ES-I3 (cell line): ENCODE measurements at regions not wholly inside any gene's neighbourhood (a gene's known extent, or its start where the extent isn't known, plus 50 kb on each side); places are given as distances from the start of the nearest gene placed in this dataset.

Experiments
- H3K36me3 ChIP-seq: 2 replicates; pipeline ENCODE4 v1.6.1; 2013; ENCODE audit warnings: mild to moderate bottlenecking, low read length, control low read depth, moderate library complexity; ENCODE audit not compliant: insufficient read depth
- H3K4me1 ChIP-seq: 2 replicates; pipeline ENCODE4 v1.6.1; 2013; ENCODE audit warnings: mild to moderate bottlenecking, control low read depth, low read length; ENCODE audit not compliant: insufficient read depth
- H3K9ac ChIP-seq: 2 replicates; pipeline ENCODE4 v1.6.1; 2013; ENCODE audit warnings: low read depth, mild to moderate bottlenecking, low read length, moderate library complexity
- H3K9me3 ChIP-seq: 2 replicates; pipeline ENCODE4 v1.6.1; 2013; ENCODE audit warnings: mild to moderate bottlenecking, low read length, moderate library complexity; ENCODE audit not compliant: control insufficient read depth, insufficient read depth

DNA sequence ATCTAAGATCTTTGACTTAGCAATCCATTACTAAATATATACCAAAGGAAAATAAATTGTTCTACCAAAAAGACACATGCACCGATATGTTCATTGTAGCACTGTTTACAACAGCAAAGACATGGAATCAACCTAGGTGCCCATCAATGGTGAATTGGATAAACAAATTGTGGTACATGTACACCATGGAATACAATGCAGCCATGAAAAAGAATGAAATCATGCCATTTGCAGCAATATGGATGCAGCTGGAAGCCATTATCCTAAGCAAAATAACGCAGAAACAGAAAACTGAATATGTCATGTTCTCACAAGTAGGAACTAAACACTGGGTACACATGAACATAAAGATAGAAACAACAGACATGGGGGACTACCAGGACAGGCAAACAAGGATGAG, 589.5 kb downstream of the IRX1 start:
- Histone ChIP-seq H3K9ac (no peak overlapping the region), H3K9me3 (peaks cover 11% of the 10 kb centered on the region; the same call in 1 of the 2 replicates), H3K4me1 (no peaks in the 10 kb centered on the region), H3K36me3 (no peaks in the 10 kb centered on the region)

DNA sequence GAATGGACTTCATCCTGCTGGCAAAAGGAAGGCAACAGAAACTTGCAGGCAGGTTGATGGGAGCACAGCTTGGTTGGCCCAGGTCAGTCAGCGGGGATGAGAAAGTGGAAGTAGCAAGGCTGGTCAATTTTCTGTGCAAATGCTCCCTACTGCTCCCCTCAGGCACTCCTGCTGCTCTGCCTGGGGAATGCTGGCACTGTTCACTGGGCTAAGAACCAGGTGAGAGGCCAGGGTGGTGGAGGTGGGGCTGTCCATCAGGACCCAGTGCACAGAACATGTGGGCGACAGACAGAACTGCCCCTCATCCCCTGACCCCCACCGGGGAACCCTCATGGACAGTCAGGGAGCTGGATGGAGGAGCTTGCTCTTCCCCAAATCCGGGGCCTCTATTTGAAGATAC, 593.1 kb downstream of the IRX1 start:
- Histone ChIP-seq H3K9me3 (peaks cover 11% of the 10 kb centered on the region; the same call in 1 of the 2 replicates), H3K36me3 (no peaks in the 10 kb centered on the region), H3K9ac (no peak overlapping the region), H3K4me1 (no peaks in the 10 kb centered on the region)

DNA sequence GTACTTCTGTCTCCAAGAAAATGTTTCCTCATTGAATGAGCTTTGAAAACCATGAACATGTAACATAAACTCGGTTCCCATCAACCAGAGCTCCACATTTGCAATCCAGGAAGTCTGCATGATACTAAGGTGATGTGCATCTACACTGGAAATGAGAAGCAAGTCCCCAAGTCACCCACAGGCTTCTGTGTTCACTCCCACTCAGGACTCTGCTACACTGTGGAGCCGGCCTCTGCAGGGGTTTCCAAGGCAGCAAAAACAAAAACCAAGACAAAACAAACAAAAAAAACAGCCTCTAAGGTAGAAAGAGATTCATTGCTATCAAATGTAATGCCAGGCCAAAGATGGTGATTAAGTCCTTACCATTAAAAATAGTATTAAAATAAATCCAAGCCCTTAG, 593.7 kb downstream of the IRX1 start:
- no peaks in the 10 kb centered on the region for H3K36me3 ChIP-seq
- no peak overlapping the region for H3K9ac ChIP-seq
- H3K9me3 ChIP-seq = peaks cover 8% of the 10 kb centered on the region; the same call in 1 of the 2 replicates
- no peaks in the 10 kb centered on the region for H3K4me1 ChIP-seq

DNA sequence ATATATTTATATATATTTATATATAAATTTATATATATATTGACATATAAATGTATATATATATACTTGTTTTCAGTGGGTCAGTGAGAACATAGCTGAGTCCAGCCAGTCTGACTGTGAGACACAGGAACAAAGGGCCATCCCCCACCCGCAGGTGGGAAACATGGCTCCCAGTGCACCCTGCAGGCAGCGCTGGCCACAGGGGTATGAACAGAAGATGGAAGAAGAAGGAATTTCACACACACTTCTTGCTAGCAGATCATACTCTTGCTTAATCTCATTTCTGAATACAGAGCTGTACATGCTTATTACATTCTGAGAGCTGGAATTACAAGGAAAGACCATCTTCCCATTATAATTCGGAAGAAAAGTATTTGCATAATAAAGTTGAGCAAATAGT, 595.4 kb downstream of the IRX1 start:
- Histone ChIP-seq H3K4me1 (no peaks in the 10 kb centered on the region), H3K9ac (no peak overlapping the region), H3K36me3 (no peaks in the 10 kb centered on the region), H3K9me3 (no peaks in the 10 kb centered on the region)

DNA sequence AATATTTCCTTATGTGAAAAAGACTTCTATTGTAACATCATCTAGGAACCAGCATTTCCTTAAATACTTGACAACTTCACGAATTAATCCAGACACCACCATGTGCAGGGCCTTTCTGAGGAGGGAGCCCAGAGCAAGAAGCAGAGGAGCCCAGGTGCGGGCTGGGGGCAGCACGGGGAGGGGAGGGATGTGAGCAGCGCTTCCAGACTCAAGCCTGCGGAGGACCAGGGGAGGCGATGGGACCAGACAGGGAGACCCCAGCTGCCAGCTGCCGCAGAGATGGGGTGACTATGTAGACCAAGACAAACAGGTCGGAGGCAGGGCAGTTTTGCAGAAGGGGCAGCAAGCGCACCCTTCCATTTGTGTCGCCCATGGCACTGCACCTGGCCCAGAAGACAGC, 596.1 kb downstream of the IRX1 start:
- Histone ChIP-seq H3K4me1 (peaks cover 5% of the 10 kb centered on the region), H3K9me3 (no peaks in the 10 kb centered on the region), H3K36me3 (no peaks in the 10 kb centered on the region), H3K9ac (no peak overlapping the region)

DNA sequence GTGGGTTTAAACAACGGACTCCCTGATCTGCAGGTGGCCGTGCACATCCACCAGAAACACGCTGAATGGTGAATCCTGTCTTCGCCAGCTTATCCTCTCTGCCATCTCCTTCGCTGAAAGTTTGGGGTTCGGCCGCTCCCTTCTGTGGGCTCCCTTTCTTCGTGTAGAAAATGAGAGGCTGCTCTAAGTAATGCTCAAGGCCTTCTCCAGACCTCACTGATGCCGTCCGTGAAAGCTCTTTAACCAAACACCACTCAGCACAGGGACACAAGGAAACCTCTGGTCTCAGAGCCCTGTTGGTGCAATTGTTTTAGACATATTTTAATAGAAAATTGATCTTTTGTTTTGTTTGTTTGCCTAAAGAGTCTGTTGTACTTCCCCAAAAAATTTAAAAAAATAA, 596.5 kb downstream of the IRX1 start:
- H3K9ac ChIP-seq = no peak overlapping the region
- no peaks in the 10 kb centered on the region for H3K36me3 ChIP-seq
- peaks cover 7% of the 10 kb centered on the region for H3K4me1 ChIP-seq
- no peaks in the 10 kb centered on the region for H3K9me3 ChIP-seq

DNA sequence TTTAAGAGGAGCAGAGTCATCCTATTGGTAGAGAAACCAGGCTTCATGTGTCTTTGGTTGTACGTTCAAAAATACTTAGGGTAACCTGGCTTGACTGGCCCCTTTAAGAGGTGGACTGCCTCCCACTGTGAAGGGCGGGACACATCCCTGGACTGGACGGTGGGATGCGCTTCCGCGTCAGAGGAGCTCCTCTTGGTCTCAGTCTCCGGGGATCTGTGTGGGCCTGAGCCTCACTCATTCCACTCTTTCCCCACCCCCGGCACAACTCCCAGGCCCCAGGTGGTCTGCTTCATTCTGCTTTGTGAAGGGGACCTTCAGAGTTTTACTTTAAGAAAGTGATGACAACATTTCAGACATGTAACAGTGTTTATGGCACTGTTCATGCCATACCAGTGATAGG, 601.1 kb downstream of the IRX1 start:
- peaks cover 22% of the 10 kb centered on the region for H3K4me1 ChIP-seq

DNA sequence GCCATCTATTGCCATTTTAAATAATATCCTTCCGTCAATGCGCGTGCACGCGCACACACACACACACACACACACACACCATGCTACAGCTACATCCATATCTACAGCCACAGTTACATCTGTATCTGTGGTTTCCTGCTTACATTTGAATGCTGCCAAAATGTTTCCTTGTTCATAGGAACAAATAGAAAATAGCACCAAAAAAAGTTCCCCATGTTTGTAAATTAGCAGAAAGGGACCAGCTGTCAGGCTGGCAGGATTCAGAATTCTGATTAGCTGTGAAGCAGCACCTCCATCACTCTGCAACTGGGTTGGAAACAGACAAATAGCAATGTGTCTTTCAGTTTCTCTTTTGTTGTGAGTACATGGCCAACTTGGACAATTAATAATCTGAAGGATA, 601.5 kb downstream of the IRX1 start:
- peaks cover 22% of the 10 kb centered on the region for H3K4me1 ChIP-seq
- no peaks in the 10 kb centered on the region for H3K36me3 ChIP-seq
- no peaks in the 10 kb centered on the region for H3K9me3 ChIP-seq
- H3K9ac ChIP-seq = no peak overlapping the region

More for the DNA sequence above, 601.1 kb downstream of the IRX1 start:
- no peaks in the 10 kb centered on the region for H3K9me3 ChIP-seq
- H3K36me3 ChIP-seq = no peaks in the 10 kb centered on the region
- H3K9ac ChIP-seq = no peak overlapping the region

DNA sequence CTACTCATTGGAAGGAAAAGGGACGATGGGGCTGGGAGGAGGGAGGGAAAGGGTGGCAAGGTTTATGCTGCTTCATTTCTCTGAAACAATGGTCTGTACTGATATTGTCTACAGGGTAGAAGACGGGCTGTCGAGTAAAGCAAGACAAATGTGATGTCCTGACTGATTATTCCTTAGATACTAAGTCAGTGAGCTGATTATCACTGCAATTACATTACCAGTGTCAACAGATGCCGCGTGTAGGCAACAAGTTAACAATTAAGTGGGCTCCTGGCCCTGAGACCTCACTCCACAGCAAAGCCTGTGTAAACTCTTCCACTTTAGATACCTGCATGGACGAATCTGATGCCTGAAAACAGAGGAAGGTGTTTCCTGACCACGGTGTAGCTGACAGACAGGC, 602.8 kb downstream of the IRX1 start:
- H3K4me1 ChIP-seq = peaks cover 22% of the 10 kb centered on the region
- no peak overlapping the region for H3K9ac ChIP-seq
- H3K36me3 ChIP-seq = no peaks in the 10 kb centered on the region
- H3K9me3 ChIP-seq = no peaks in the 10 kb centered on the region

DNA sequence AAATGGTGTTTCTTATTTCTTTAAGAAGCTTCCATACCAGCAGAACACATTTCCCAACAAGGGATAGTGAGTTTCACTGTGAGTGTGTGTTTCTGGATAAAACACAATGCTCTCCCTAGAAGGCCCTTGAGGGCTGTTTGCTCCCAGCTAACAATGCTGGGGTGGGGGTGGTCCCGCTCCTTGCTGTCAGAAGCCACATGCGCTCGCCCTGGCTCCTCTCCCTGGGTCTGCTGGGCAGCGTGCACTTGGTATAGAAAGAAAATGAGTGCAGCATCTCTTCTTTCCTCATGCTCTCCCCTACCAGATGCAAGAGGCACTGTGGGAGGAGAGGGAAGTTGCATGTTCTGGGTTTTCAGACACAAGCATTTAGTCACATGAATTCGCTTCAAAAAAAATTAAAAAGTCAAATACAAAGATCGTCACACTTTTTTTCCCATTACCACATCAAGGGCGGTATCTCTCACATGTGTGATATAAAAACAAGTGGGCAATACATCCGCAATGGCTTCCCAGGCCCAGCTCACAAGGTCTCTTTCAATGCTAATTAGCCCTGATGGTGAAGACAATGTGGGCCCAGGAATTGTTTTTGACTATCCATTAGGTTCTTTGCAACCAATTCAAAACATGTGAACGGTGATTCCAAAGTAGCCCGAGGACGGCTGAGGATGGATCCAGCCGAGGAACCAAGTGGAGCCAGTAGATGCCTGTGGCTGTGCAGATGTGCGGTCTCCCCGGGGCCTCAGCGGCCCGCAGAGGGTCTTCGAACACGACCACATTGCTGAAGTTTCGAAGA, 603.6 kb downstream of the IRX1 start:
- Histone ChIP-seq H3K36me3 (no peaks in the 10 kb centered on the region), H3K4me1 (peaks cover 22% of the 10 kb centered on the region), H3K9me3 (no peaks in the 10 kb centered on the region), H3K9ac (no peak overlapping the region)

DNA sequence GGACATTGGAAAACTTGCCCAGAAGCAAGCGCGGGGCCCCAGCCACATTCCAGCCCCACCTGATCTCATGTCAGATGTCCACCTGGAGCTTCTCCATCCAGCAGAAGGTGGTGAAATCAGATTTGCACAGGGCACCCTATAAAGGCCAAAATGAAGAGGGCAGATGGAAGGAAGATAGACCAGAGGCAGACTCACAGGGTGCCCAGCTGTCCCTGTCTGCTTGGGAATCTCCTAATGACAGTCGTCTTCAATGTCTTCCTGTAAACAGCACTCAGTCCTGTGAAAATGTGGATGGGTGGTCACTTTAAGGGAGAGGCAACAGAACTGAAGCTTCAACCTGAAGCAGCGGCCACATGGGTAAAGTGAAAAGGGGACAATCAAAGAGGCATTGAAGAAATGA, 607.5 kb downstream of the IRX1 start:
- Histone ChIP-seq H3K9me3 (no peaks in the 10 kb centered on the region), H3K4me1 (peaks cover 32% of the 10 kb centered on the region), H3K36me3 (no peaks in the 10 kb centered on the region), H3K9ac (no peak overlapping the region)

DNA sequence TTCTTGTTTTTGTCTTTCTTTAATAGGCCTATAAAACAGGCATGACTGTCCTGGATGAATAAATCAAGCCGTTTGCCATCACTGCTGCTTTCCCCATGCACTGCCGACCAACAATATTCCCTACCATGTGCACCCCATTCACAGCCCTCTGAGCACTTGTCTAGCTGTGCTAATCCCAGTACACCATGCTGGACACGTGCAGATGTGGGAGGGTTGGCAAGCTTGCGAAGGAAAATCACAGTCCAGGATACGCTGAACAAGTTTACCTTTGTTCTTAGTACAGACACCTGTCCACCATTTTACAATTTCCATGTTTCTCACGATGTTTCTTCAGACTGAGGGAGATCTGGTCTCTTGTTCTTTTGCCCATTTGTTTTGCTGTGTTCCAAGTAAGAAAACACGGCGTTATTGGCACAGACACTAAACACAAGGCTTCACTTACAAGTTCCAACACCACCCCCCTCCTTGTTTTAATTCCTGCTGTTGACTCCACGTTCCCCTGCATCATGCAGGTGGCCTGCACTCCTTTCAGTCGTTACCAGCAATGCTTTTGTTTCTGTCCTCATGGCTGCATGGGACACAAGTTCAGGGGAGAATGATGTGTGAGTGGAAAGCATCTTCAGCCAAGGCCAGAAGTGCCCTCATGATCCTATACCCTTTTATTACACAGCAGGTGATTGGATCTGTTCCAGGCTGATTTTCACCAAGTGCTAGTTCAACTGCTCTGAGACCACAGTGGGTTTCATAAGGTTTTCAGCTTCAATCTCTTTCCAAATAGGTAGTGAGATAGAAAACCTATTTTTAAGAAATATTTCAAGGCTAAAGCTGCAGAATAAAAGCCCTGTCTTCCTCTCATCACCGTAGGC, 608.9 kb downstream of the IRX1 start:
- Histone ChIP-seq H3K36me3 (no peaks in the 10 kb centered on the region), H3K9ac (no peak overlapping the region), H3K9me3 (no peaks in the 10 kb centered on the region), H3K4me1 (peaks cover 19% of the 10 kb centered on the region)

DNA sequence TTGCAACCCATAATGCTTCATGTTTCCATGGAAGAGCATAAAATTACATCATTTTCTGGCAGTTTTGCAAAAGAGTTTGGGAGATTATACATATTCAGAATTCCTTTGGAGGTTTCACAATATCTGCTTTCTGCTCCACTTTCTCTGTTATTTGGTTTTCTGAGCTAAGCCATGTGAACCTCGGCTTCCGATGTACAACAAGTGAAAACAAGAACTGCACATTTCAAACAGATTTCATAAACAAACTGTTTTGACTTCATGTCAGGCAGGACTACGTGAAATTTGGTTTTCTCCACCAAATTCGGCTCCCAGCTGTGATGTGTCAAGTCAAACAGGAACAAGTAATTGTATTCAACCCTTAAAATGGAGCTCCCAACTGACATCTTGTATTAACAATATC, 609.8 kb downstream of the IRX1 start:
- Histone ChIP-seq H3K4me1 (peaks cover 18% of the 10 kb centered on the region), H3K9me3 (no peaks in the 10 kb centered on the region), H3K36me3 (no peaks in the 10 kb centered on the region), H3K9ac (no peak overlapping the region)

DNA sequence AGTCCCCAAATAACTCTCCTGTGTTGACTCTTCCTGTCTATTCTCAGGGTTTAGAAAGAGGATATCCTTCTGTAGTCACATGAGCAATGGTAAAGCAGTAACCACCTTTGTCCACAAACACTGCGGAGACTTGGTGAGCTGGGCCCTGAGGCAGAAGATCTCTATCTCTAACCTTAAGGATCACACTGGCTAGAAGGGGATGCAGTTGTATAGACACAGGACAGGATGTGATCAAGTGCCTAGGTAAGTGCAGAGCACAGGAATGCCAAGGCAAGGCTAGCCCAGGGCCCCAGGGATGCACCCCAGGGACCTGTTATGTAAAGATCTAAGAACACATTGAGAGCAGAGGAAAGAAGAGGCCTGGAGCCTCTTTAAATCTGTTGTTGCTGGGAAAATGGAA, 610.5 kb downstream of the IRX1 start:
- Histone ChIP-seq H3K36me3 (no peaks in the 10 kb centered on the region), H3K4me1 (peaks cover 18% of the 10 kb centered on the region), H3K9me3 (no peaks in the 10 kb centered on the region), H3K9ac (no peak overlapping the region)

DNA sequence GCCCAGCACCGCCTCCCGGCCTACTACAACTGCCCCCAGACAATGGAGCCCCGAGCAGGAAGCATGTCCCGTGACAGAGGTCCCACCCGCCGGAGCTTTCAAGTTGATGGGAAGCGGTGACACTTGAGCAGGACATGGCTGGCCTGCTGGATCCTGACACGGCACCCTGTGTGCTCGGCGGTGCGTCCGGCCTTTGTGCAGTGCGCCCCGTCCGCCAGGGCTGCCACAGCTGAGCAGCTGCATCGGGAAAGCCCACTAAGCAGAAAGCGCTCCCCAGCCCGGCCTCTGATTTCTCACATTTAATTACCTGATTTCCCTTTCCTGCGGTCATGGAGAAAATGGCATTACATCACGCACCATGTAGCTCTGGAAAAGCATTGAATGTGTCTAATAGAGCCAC, 611.9 kb downstream of the IRX1 start:
- no peaks in the 10 kb centered on the region for H3K36me3 ChIP-seq
- no peaks in the 10 kb centered on the region for H3K9me3 ChIP-seq
- peaks cover 22% of the 10 kb centered on the region for H3K4me1 ChIP-seq
- no peak overlapping the region for H3K9ac ChIP-seq
